Activated CD4-positive, alpha-beta T cell treated with anti-CD3 and anti-CD28 coated beads, Interleukin-2, amount 50 U/mL, for 1 hour (primary cell): ENCODE measurements at regions not wholly inside any gene's neighbourhood (a gene's known extent, or its start where the extent isn't known, plus 50 kb on each side); places are given as distances from the start of the nearest gene placed in this dataset.
"Not testable (repeated sequence)": the region's sequence is repeated elsewhere in the genome, so short reads cannot be mapped to it uniquely, and the experiment has no call there.

ENCODE experiments used
- DNase-seq: peaks from one replicate; pipeline ENCODE4 v3.0.0-alpha.2; 2020

- no peak for DNase-seq
Measured at GRCh38 chr6:134778431-134778830, 171.5 kb downstream of the ALDH8A1 start.

GRCh38 chr6:134774201-134774638 is 175.7 kb downstream of the ALDH8A1 start:
- no peak for DNase-seq

- no peak for DNase-seq
Measured at GRCh38 chr6:134772671-134773360, 177.1 kb downstream of the ALDH8A1 start.

GRCh38 chr6:134768931-134769330 is 181.0 kb downstream of the ALDH8A1 start:
- DNase-seq, result no peak

- DNase-seq, result no peak
Measured at GRCh38 chr6:134766497-134766896, 183.4 kb downstream of the ALDH8A1 start.

- no peak for DNase-seq
Measured at GRCh38 chr6:134764741-134765140, 185.2 kb downstream of the ALDH8A1 start.

GRCh38 chr6:134763575-134763974 is 186.3 kb downstream of the ALDH8A1 start:
- DNase-seq, result not testable (repeated sequence)

- no peak for DNase-seq
Measured at GRCh38 chr6:134758621-134759020, 191.3 kb downstream of the ALDH8A1 start.

- DNase-seq, result no peak
Measured at GRCh38 chr6:134757911-134758361, 192.0 kb downstream of the ALDH8A1 start.

GRCh38 chr6:134756374-134757025 is 193.4 kb downstream of the ALDH8A1 start:
- no peak for DNase-seq

- no peak for DNase-seq
Measured at GRCh38 chr6:134754013-134754690, 195.7 kb downstream of the ALDH8A1 start.

GRCh38 chr6:134753001-134753400 is 196.9 kb downstream of the ALDH8A1 start:
- no peak for DNase-seq

GRCh38 chr6:134752445-134752844 is 197.5 kb downstream of the ALDH8A1 start:
- DNase-seq, result no peak

GRCh38 chr6:134750669-134751068 is 199.2 kb downstream of the ALDH8A1 start:
- no peak for DNase-seq

GRCh38 chr6:134748484-134748883 is 201.4 kb downstream of the ALDH8A1 start:
- no peak for DNase-seq

- DNase-seq, result not testable (repeated sequence)
Measured at GRCh38 chr6:134747197-134747596, 202.7 kb downstream of the ALDH8A1 start.

GRCh38 chr6:134746140-134746539 is 203.8 kb downstream of the ALDH8A1 start:
- DNase-seq, result no peak

- DNase-seq, result not testable (repeated sequence)
Measured at GRCh38 chr6:134745192-134745591, 204.7 kb downstream of the ALDH8A1 start.

GRCh38 chr6:134744301-134744700 is 205.6 kb downstream of the ALDH8A1 start:
- no peak for DNase-seq

GRCh38 chr6:134741200-134741536 is 208.7 kb downstream of the ALDH8A1 start:
- no peak for DNase-seq

- no peak for DNase-seq
Measured at GRCh38 chr6:134740473-134741199, 209.3 kb downstream of the ALDH8A1 start.

- no peak for DNase-seq
Measured at GRCh38 chr6:134740027-134740373, 209.9 kb downstream of the ALDH8A1 start.

GRCh38 chr6:134739299-134740026 is 210.4 kb downstream of the ALDH8A1 start:
- DNase-seq, result no peak
